GM18502 (cell line): ENCODE measurements at regions not wholly inside any gene's neighbourhood (a gene's known extent, or its start where the extent isn't known, plus 50 kb on each side); places are given as distances from the start of the nearest gene placed in this dataset.

Source experiments
- ATAC-seq: cut with Tn5 transposase; IDR thresholded peaks from one replicate; pipeline ENCODE4 v1.9.1; 2021; ENCODE audit warnings: mild to moderate bottlenecking; ENCODE audit not compliant: unreplicated experiment, poor library complexity

GRCh38 chr3:82353306-82354171 lies 592.1 kb upstream of the GBE1 start:
- no peak for ATAC-seq

- no peak for ATAC-seq
These were observed 586.1 kb upstream of the GBE1 start for GRCh38 chr3:82347585-82347984.

DNA sequence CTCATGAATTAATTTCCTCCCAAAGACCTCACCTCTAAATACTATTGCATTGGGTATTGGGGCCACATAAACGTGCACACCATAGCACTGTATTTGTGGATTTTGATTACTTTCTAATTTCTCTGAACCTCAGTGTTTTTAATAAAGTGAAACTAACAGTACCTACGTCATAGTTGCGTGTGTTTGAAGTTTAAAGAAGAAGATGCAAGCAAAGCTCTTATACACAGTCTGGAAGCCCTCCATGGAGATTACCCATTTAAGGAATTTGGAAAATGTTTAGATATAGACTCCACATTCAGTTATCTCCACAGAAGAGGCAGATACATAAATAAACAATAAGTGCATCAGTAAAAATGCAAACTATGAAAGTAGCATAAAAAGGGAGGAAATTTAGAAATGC lies 581.1 kb upstream of the GBE1 start:
- ATAC-seq, result no peak

- ATAC-seq, result peak; percentile 47
These were observed 567.9 kb upstream of the GBE1 start for GRCh38 chr3:82329300-82329699.

DNA sequence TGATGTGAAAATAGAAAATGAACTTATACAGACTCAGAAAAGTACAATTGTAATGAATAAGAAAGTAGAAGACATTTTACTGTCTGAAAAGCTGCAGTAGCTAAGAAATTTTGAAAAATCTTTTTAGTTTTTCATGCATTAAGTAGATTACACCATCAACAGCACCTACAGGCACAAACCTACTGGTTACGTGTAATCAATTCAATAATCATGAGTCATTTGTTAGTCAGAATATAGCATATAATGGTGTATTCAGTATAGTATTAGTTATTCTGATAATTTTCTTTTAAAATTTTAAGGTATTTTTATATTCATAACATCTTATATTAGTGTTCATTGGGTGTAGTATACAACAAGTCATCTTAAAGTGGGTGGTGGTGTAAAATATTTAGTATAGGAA lies 550.5 kb upstream of the GBE1 start:
- ATAC-seq, result no peak

DNA sequence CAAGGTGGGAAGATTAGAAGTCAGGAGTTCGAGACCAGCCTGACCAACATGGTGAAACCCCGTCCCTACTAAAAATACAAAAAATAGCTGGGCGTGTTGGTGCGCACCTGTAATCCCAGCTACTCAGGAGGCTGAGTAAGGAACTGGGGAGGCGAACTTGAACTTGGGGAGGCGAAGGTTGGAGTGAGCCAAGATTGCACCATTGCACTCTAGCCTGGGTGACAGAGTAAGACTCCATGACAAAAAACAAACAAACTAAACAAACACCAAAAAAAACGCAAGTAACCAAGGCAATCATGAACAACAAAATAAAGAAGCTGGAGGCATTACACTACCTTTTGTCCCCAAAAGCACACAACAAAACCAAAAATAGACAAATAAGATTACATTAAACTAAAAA lies 547.3 kb upstream of the GBE1 start:
- ATAC-seq, result no peak

DNA sequence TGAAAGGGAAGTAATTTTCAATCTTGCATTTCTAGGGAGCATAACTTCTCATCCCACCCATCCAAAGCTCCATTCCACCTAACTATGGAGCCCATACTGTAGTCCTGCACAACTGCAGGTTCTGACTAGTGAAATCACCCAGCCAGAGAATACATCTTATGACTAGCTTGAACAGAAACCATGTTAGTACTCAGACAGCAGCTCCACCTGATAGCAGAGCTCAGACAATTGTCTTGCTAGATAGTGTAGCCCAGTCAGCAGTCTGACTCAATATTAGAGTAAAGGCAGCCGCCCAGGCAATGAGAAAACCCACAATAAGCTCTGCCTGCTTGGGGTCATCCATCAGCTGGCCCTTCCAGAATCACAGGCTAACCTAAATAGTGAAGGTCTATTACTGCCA lies 544.7 kb upstream of the GBE1 start:
- ATAC-seq, result no peak

DNA sequence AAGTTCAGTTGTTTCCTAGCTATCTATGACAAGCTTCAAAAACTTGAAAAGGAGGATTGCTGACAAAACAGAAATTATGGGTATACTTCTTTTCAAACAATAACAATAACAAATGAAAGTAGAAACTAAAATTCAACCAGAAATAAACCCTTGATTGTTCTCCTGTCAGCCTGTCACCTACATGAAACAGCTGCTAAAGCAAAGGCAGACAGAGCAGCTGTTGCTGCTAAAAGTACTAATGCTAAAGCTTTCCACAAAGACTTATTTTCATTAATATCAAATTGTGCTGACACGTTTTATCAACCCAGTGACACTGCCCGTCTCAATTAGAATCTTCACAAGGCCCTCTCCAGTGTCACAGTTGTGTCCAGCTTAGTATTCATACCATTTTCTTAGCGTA lies 533.2 kb upstream of the GBE1 start:
- peak; percentile 35 for ATAC-seq

DNA sequence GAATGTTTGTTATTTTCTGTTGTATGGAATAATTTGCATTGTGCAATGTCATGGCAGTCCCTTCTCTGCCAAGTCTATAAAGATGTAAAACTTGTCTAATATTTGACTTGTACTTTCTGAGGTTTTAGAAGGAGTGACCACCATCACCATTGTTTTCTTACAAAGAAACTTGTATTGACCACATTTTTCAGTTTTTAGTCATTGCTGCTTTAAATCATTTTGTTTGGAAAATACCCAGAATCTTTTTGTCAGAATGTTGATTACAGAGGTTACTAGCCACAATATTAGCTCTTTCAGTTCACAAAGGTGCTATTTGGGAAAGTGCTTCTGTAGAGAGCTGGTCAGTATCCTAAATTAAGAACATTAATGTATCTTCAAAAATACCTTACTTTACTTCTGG lies 532.4 kb upstream of the GBE1 start:
- peak; percentile 78 for ATAC-seq

GRCh38 chr3:82293435-82293834 lies 532.0 kb upstream of the GBE1 start:
- no peak for ATAC-seq

DNA sequence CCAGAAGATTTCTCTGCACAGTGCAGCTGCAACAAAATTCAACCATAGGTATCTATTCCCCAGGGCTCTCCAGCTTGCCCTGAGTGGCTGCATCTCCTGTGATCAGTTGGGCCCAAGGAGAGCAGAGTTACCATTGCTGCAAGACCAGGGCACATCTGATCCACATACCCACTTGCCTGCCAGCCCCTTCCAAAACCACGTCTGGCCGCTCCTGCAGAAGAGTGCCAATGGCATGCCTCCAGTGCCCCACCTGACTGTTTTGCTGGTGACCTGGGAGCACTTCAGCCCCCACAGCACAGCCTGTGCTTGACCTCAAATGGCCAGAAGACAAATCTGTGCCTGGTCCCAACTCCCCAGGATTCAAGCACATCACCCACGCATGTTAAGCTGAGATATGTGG lies 526.1 kb upstream of the GBE1 start:
- no peak for ATAC-seq

DNA sequence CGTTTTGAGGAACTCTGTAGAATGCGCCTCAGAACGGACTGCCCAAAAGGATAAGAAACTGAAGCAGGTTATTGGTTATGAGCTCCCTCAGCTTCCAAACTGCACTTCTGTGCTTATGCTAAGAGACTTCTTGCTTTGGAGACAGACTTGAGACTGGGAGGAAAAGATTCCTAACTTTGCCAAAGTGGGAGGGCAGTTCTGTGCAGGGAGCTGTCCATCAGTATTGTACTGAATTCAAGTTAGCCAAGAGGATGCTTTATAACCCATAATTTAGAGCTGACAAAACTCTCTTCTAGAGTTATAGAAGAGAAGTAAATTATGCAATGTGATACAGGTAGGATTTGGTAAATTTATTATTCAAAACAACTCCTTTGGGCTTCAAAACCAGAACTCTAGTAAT lies 519.8 kb upstream of the GBE1 start:
- ATAC-seq, result no peak

GRCh38 chr3:82276992-82277391 lies 515.5 kb upstream of the GBE1 start:
- no peak for ATAC-seq

GRCh38 chr3:82274897-82275296 lies 513.5 kb upstream of the GBE1 start:
- no peak for ATAC-seq

DNA sequence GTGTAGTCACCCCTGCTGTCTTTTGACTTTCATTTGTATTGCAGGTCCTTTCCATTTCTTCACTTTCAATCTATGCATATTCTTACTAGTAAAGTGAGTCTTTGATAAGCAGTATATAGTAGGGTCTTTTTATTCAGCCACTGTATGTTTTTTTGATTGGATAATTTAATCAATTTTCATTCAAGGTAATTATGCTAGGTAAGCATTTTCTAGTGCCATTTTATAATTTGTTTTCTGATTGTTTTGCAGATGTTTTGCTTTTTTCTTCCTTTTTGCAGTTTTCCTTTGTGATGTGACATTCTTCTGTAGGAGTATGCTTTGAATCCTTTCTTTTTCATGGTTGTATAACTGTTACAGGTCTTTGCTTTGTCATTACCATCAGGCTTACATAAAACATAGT lies 504.3 kb upstream of the GBE1 start:
- no peak for ATAC-seq

- no peak for ATAC-seq
These were observed 500.7 kb upstream of the GBE1 start for GRCh38 chr3:82262193-82262592.

DNA sequence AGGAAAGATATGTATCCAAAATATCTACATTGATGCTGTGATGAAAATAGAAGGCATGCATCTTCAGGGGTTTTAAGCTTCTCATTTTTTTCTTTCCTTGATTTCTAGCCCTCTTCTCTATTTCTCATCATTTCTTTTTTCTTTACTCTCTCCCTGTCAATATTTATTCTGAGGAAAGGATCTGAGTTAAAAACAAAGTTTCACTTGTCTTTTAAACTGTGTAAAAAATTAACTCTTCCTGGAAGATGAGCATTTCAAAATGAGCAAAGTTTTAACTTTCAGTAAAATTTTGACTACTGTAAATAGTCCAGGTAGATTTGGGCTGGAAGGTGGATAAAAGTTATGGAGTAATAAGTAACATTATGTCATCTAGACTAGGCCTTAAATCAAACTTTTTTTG lies 500.2 kb upstream of the GBE1 start:
- no peak for ATAC-seq

- ATAC-seq, result no peak
These were observed 499.6 kb upstream of the GBE1 start for GRCh38 chr3:82261013-82261412.

DNA sequence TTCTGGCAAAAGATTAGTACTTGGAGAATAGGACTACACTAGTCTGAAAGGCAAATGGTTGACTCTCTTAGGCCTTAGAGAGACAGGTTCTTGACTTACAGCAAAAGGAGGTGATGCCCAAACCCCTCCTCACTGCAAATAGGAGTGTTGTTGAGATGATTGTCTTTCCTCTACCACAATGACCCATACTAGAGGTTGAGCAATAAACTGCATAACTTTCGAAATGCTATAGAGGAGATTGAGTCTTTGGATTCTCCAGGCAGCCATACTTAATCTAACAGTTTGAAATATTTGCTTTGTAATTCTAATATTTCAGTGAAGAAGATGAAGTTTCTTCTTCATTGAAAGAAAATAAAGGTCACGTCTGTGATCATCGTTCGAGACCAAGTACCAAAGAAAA lies 498.5 kb upstream of the GBE1 start:
- no peak for ATAC-seq

- ATAC-seq, result no peak
These were observed 478.9 kb upstream of the GBE1 start for GRCh38 chr3:82240322-82240721.

GRCh38 chr3:82236257-82236656 lies 474.8 kb upstream of the GBE1 start:
- ATAC-seq, result no peak

DNA sequence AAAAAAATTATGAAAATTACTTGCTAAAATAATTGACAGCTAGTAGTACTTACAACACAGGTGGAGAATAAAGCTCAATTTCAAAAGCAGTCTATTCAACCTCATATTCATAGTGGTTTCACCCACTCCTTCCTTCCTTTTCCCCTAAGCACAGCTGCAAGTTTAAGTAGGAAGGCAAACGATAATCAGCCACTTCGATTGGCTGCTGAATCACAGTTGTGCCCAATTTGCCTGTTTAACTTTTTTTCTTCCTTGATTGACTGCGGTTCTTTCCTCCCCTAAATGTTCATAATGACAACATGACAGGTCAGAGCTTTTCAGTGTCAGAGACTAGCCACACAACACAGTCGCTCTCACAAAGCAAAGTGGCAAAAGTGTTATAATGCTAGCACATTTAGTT lies 468.0 kb upstream of the GBE1 start:
- peak; percentile 87 for ATAC-seq
